ENCODE measurements at regions not wholly inside any gene's neighbourhood (a gene's known extent, or its start where the extent isn't known, plus 50 kb on each side); places are given as distances from the start of the nearest gene placed in this dataset.

- TF ChIP-seq POLR2AphosphoS5 (IDR thresholded peaks at IDR 0.05; ENCODE audit: insufficient read depth in 1 of 2, low read depth in 1 of 2) (no peak), CTCF (IDR thresholded peaks at IDR 0.05) (no peak), POLR2A (IDR thresholded peaks at IDR 0.05) (no peak)
Measured at GRCh38 chr13:60690604-60691003, 293.6 kb downstream of the TDRD3 start.

Measured in vagina (tissue), 2 donors.